ENCODE measurements at regions not wholly inside any gene's neighbourhood (a gene's known extent, or its start where the extent isn't known, plus 50 kb on each side); places are given as distances from the start of the nearest gene placed in this dataset.

- Histone ChIP-seq H3K27me3 (peaks cover 7% of the 10 kb centered on the region), H3K9me3 (peaks cover 3 to 5% of the 10 kb centered on the region in 2 donors), H3K4me3 (no peak overlapping the region), H3K4me1 (no peaks in the 10 kb centered on the region), H3K27ac (no peak overlapping the region), H3K36me3 (no peaks in the 10 kb centered on the region)
- no peak for TF ChIP-seq CTCF (IDR thresholded peaks at IDR 0.05)
- intact Hi-C loops (cut with DNase I): no loop called here
- peak in 1 of 2 donors; percentile 9 for DNase-seq (ENCODE audit: low spot score in 2 of 2)
These were observed 69.3 kb upstream of the NKX1-1 start for GRCh38 chr4:1475277-1476139.

GRCh38 chr4:1474126-1475090 lies 68.2 kb upstream of the NKX1-1 start:
- no peaks in the 10 kb centered on the region for H3K4me1 ChIP-seq
- no peak overlapping the region for H3K4me3 ChIP-seq
- H3K27ac ChIP-seq: no peak overlapping the region
- H3K9me3 ChIP-seq: no peaks in the 10 kb centered on the region
- peaks cover 7% of the 10 kb centered on the region for H3K27me3 ChIP-seq
- intact Hi-C loops (cut with DNase I): no loop called here
- no peak for TF ChIP-seq CTCF (IDR thresholded peaks at IDR 0.05)
- H3K36me3 ChIP-seq: no peaks in the 10 kb centered on the region
- peak in 1 of 2 donors; percentile 56 for DNase-seq (ENCODE audit: low spot score in 2 of 2)

GRCh38 chr4:1473718-1474117 lies 67.5 kb upstream of the NKX1-1 start:
- no peak overlapping the region for H3K27ac ChIP-seq

GRCh38 chr4:1472911-1473518 lies 66.8 kb upstream of the NKX1-1 start:
- no peak overlapping the region for H3K27ac ChIP-seq
- peak in 1 of 2 donors; percentile 42 for DNase-seq (ENCODE audit: low spot score in 2 of 2)
- no peaks in the 10 kb centered on the region for H3K9me3 ChIP-seq
- H3K27me3 ChIP-seq: peaks cover 7% of the 10 kb centered on the region
- H3K36me3 ChIP-seq: no peaks in the 10 kb centered on the region
- H3K4me3 ChIP-seq: no peak overlapping the region
- no peak for TF ChIP-seq CTCF (IDR thresholded peaks at IDR 0.05)
- intact Hi-C loops (cut with DNase I): no loop called here
- H3K4me1 ChIP-seq: no peaks in the 10 kb centered on the region

More at GRCh38 chr4:1473718-1474117, 67.5 kb upstream of the NKX1-1 start:
- Histone ChIP-seq H3K27me3 (peaks cover 7% of the 10 kb centered on the region), H3K9me3 (no peaks in the 10 kb centered on the region), H3K4me3 (no peak overlapping the region), H3K36me3 (no peaks in the 10 kb centered on the region), H3K4me1 (no peaks in the 10 kb centered on the region)
- DNase-seq (ENCODE audit: low spot score in 2 of 2): peak in 1 of 2 donors; percentile 52
- intact Hi-C loops (cut with DNase I): no loop called here
- no peak for TF ChIP-seq CTCF (IDR thresholded peaks at IDR 0.05)

GRCh38 chr4:1472148-1472797 lies 66.0 kb upstream of the NKX1-1 start:
- Histone ChIP-seq H3K4me1 (no peaks in the 10 kb centered on the region), H3K9me3 (no peaks in the 10 kb centered on the region), H3K27ac (no peak overlapping the region), H3K27me3 (peaks cover 7% of the 10 kb centered on the region), H3K36me3 (no peaks in the 10 kb centered on the region), H3K4me3 (no peak overlapping the region)
- no peak for TF ChIP-seq CTCF (IDR thresholded peaks at IDR 0.05)
- DNase-seq (ENCODE audit: low spot score in 2 of 2): peak in 1 of 2 donors; percentile 42
- intact Hi-C loops (cut with DNase I): no loop called here

All from ascending aorta (tissue), 2 donors.